Endothelial cell (in vitro differentiated cells): ENCODE measurements at regions not wholly inside any gene's neighbourhood (a gene's known extent, or its start where the extent isn't known, plus 50 kb on each side); places are given as distances from the start of the nearest gene placed in this dataset.

Experiments
- DNase-seq: peaks from one replicate; pipeline ENCODE4 v3.0.0; 2021; ENCODE audit warnings: low spot score
- H3K27ac Mint-ChIP-seq: one replicate; pipeline ENCODE4 v1.8.0; 2021; ENCODE audit warnings: mixed read lengths, inconsistent platforms; ENCODE audit not compliant: unreplicated experiment
- H3K27me3 Mint-ChIP-seq: one replicate; pipeline ENCODE4 v1.8.0; 2021; ENCODE audit warnings: mild to moderate bottlenecking, moderate library complexity, mixed read lengths, inconsistent platforms; ENCODE audit not compliant: unreplicated experiment
- H3K36me3 Mint-ChIP-seq: one replicate; pipeline ENCODE4 v1.8.0; 2021; ENCODE audit warnings: mild to moderate bottlenecking, low read depth, mixed read lengths, inconsistent platforms; ENCODE audit not compliant: unreplicated experiment
- H3K4me1 Mint-ChIP-seq: one replicate; pipeline ENCODE4 v1.8.0; 2021; ENCODE audit warnings: mild to moderate bottlenecking, mixed read lengths, inconsistent platforms; ENCODE audit not compliant: unreplicated experiment
- H3K4me3 Mint-ChIP-seq: one replicate; pipeline ENCODE4 v1.8.0; 2021; ENCODE audit warnings: mild to moderate bottlenecking, mixed read lengths, inconsistent platforms; ENCODE audit not compliant: unreplicated experiment
- H3K9me3 Mint-ChIP-seq: one replicate; pipeline ENCODE4 v1.8.0; 2021; ENCODE audit warnings: mixed read lengths, inconsistent platforms; ENCODE audit not compliant: unreplicated experiment
- CTCF ChIP-seq: fragments of 200-600 bp; sonication (generic); IDR thresholded peaks from one replicate; pipeline ENCODE4 v1.5.0; 2021; ENCODE audit warnings: antibody characterized with exemption; ENCODE audit not compliant: unreplicated experiment

- no peak for TF ChIP-seq CTCF
- Mint-ChIP-seq H3K27ac (no peak overlapping the region), H3K36me3 (peaks cover 6% of the 10 kb centered on the region), H3K9me3 (no peaks in the 10 kb centered on the region), H3K4me1 (no peaks in the 10 kb centered on the region), H3K4me3 (no peak overlapping the region), H3K27me3 (peaks cover 3% of the 10 kb centered on the region)
- DNase-seq = no peak
Observed at GRCh38 chr4:100805538-100805937, 287.7 kb upstream of the EMCN start.

DNA sequence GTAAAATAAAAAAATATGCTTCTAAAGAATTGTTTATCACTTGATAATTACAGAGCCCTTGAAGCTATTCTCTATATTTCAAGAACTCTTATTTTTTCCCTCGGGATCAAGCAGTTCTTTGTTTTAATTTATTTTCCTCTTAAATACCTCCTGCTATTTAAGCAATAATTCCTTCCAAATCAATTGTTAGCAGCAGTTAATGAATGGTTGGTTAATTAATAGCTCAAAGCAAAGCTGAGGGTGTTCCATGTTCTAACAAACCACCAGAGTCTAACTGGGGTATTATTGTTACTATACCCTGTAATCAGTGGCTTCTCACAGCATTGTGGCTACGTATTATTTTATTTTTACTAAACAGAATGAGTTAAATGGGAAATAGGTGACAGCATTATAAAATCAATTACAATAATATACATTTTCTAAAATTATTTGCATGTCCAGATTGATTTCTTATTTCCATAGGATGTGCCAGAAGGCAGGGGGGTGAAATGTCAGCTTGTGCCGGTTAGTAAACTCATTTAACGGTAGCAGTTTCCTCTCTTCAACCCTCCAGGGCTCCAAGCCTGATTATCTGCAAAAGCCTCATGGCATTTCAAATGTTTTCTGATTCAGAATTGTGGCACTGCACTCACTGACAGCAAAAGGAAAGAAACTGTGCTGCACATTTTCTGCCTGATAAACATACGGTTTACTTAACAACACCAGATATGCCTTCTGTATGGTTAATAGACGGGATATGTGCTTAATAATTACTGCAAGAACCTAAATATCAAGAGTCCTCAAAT lies 286.9 kb upstream of the EMCN start:
- Mint-ChIP-seq H3K27ac (no peak overlapping the region), H3K4me1 (no peaks in the 10 kb centered on the region), H3K4me3 (no peak overlapping the region), H3K36me3 (peaks cover 6% of the 10 kb centered on the region), H3K27me3 (peaks cover 3% of the 10 kb centered on the region), H3K9me3 (no peaks in the 10 kb centered on the region)
- no peak for DNase-seq
- TF ChIP-seq CTCF = no peak

- Mint-ChIP-seq H3K9me3 (no peaks in the 10 kb centered on the region), H3K27ac (no peak overlapping the region), H3K36me3 (peaks cover 6% of the 10 kb centered on the region), H3K4me1 (no peaks in the 10 kb centered on the region), H3K27me3 (peaks cover 3% of the 10 kb centered on the region), H3K4me3 (no peak overlapping the region)
- TF ChIP-seq CTCF = no peak
- DNase-seq = no peak
Observed at GRCh38 chr4:100803751-100804150, 285.9 kb upstream of the EMCN start.

DNA sequence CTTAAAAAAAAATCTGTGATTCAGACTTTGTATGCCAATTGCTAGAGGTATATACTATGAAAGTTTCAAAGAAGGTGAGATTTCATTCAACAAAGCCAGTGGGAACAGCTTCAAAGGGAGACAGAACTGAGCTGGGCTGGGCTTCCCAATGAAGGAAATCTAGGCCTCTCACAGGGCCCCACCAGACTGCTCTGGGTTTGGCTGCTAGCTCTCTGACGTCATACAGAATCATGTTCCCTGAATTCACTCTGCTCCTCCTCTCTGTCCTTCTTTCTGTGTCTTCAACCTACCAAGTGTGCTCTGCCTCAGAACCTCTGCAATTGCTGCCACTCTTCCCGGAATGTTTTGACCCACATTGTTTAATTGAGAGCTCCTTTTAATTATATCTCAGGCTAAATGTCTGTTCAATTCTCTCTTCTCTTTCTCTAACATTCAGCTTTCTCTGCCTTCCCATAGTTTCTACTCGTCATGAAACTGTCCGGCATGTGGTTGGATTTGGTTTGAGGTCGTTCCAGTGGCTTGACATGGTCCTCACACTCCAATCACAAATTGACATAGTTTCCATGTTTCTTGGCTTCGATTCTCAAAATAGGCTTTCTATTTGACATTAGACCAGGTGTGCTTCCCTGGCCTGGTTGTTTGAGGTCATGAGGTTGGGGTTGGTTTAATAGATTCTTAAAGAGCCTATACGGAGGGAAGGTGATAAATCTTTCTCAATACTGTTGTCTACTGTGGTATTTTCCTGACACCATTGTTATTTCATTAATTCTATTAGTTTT lies 282.1 kb upstream of the EMCN start:
- TF ChIP-seq CTCF = no peak
- Mint-ChIP-seq H3K9me3 (no peaks in the 10 kb centered on the region), H3K27ac (no peak overlapping the region), H3K36me3 (peaks cover 6% of the 10 kb centered on the region), H3K4me1 (no peaks in the 10 kb centered on the region), H3K27me3 (no peaks in the 10 kb centered on the region), H3K4me3 (no peak overlapping the region)
- DNase-seq = no peak

DNA sequence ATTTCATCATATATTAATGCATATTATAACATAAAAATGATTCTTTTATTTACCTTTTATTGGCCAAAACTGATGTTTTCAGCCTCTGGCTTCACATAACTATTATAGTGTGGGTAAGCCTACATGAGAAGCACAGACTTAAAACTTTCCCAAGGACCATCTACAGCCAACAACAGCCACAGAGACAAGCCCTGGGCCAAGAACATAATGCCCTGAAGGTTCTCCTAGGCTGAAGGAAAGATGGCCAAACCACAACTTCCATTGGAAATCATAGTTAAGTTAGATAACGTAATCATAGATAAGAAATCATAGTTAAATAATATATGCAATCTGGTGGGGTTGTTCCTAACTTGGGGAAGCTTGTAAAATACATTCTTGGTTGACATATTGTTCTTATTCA lies 280.0 kb upstream of the EMCN start:
- Mint-ChIP-seq H3K27me3 (no peaks in the 10 kb centered on the region), H3K4me3 (no peak overlapping the region), H3K36me3 (peaks cover 6% of the 10 kb centered on the region), H3K9me3 (no peaks in the 10 kb centered on the region), H3K4me1 (no peaks in the 10 kb centered on the region), H3K27ac (no peak overlapping the region)
- DNase-seq = no peak
- TF ChIP-seq CTCF = no peak
